HEK293T (cell line): ENCODE measurements at regions not wholly inside any gene's neighbourhood (a gene's known extent, or its start where the extent isn't known, plus 50 kb on each side); places are given as distances from the start of the nearest gene placed in this dataset.
"Not testable (repeated sequence)": the region's sequence is repeated elsewhere in the genome, so short reads cannot be mapped to it uniquely, and the experiment has no call there.

ENCODE experiments used
- ELF4 ChIP-seq: fragments of 450-650 bp; IDR thresholded peaks from 2 replicates; pipeline ENCODE4 v1.6.1; 2017; ENCODE audit warnings: antibody characterized with exemption
- FOXA1 ChIP-seq: fragments of 450-650 bp; IDR thresholded peaks from 2 replicates; pipeline ENCODE4 v1.6.1; 2016; ENCODE audit warnings: mild to moderate bottlenecking
- FOXM1 ChIP-seq: fragments of 450-650 bp; IDR thresholded peaks from 2 replicates; pipeline ENCODE4 v1.6.1; 2017; ENCODE audit warnings: mild to moderate bottlenecking, borderline replicate concordance
- HDGF ChIP-seq: fragments of 450-650 bp; IDR thresholded peaks from 2 replicates; pipeline ENCODE4 v1.6.1; 2017; ENCODE audit warnings: antibody characterized with exemption, borderline replicate concordance
- SUZ12 ChIP-seq: fragments of 450-650 bp; IDR thresholded peaks from 2 replicates; pipeline ENCODE4 v1.6.1; 2016; ENCODE audit warnings: mild to moderate bottlenecking
- TARDBP ChIP-seq: fragments of 450-650 bp; IDR thresholded peaks from 2 replicates; pipeline ENCODE4 v1.6.1; 2016

- not testable (repeated sequence) for TF ChIP-seq TARDBP, HDGF, FOXA1, FOXM1, SUZ12, ELF4
Observed at GRCh38 chr4:116260931-116261330, 824.4 kb downstream of the TRAM1L1 start.
